Hepatic stellate cell (primary cell): ENCODE measurements at regions not wholly inside any gene's neighbourhood (a gene's known extent, or its start where the extent isn't known, plus 50 kb on each side); places are given as distances from the start of the nearest gene placed in this dataset.
"Not testable (repeated sequence)": the region's sequence is repeated elsewhere in the genome, so short reads cannot be mapped to it uniquely, and the experiment has no call there.

Experiments used
- DNase-seq: peaks from one replicate; pipeline ENCODE4 v3.0.0; 2011; ENCODE audit warnings: low spot score

GRCh38 chr4:167939863-167940616 is 152.3 kb upstream of the ANXA10 start:
- DNase-seq = no peak

- DNase-seq = no peak
These were observed 148.3 kb upstream of the ANXA10 start for GRCh38 chr4:167943872-167944505.

- DNase-seq = no peak
These were observed 147.6 kb upstream of the ANXA10 start for GRCh38 chr4:167944721-167945120.

GRCh38 chr4:167955006-167955405 is 137.3 kb upstream of the ANXA10 start:
- DNase-seq = no peak

- no peak for DNase-seq
These were observed 135.7 kb upstream of the ANXA10 start for GRCh38 chr4:167956676-167957075.

GRCh38 chr4:167964766-167965373 is 127.5 kb upstream of the ANXA10 start:
- no peak for DNase-seq

- no peak for DNase-seq
These were observed 126.2 kb upstream of the ANXA10 start for GRCh38 chr4:167966143-167966542.

GRCh38 chr4:167973513-167973912 is 118.8 kb upstream of the ANXA10 start:
- no peak for DNase-seq

GRCh38 chr4:167985565-167985964 is 106.8 kb upstream of the ANXA10 start:
- no peak for DNase-seq

- DNase-seq = no peak
These were observed 106.3 kb upstream of the ANXA10 start for GRCh38 chr4:167986044-167986443.

GRCh38 chr4:167987285-167987684 is 105.1 kb upstream of the ANXA10 start:
- no peak for DNase-seq

GRCh38 chr4:167989815-167990214 is 102.5 kb upstream of the ANXA10 start:
- DNase-seq = no peak

- DNase-seq = not testable (repeated sequence)
These were observed 84.2 kb upstream of the ANXA10 start for GRCh38 chr4:168008112-168008511.

- DNase-seq = peak; percentile 24
These were observed 73.2 kb upstream of the ANXA10 start for GRCh38 chr4:168019019-168019651.

GRCh38 chr4:168019921-168020320 is 72.4 kb upstream of the ANXA10 start:
- no peak for DNase-seq

- DNase-seq = no peak
These were observed 70.7 kb upstream of the ANXA10 start for GRCh38 chr4:168021666-168022065.

- no peak for DNase-seq
These were observed 63.8 kb upstream of the ANXA10 start for GRCh38 chr4:168028568-168028967.

GRCh38 chr4:168028970-168029597 is 63.3 kb upstream of the ANXA10 start:
- no peak for DNase-seq

- no peak for DNase-seq
These were observed 54.7 kb upstream of the ANXA10 start for GRCh38 chr4:168037676-168038075.

GRCh38 chr4:168039593-168039992 is 52.7 kb upstream of the ANXA10 start:
- DNase-seq = no peak
